Thoracic aorta (tissue), 2 donors: ENCODE measurements at regions not wholly inside any gene's neighbourhood (a gene's known extent, or its start where the extent isn't known, plus 50 kb on each side); places are given as distances from the start of the nearest gene placed in this dataset.

ENCODE experiments used
- ATAC-seq: fragments of 150-250 bp; one replicate; pipeline ENCODE4 v1.8.0; 2017; ENCODE audit warnings: low read depth; ENCODE audit not compliant: insufficient number of reproducible peaks, low FRiP score
- DNase-seq: peaks from one replicate; pipeline ENCODE4 v3.0.0-alpha.2; 2020; ENCODE audit warnings: low spot score
- H3K27ac ChIP-seq, 2 donors: fragments of 200-600 bp; sonication (generic); 1 replicate in 1 of 2; 2 replicates in 1 of 2; pipeline ENCODE4 v1.5.1; 2016; ENCODE audit warnings: mild to moderate bottlenecking in 2 of 2, moderate library complexity in 2 of 2
- H3K27me3 ChIP-seq: fragments of 200-600 bp; sonication (generic); replicated peaks from 2 replicates; pipeline ENCODE4 v1.6.0; 2016; ENCODE audit warnings: mild to moderate bottlenecking; ENCODE audit not compliant: insufficient read depth
- H3K36me3 ChIP-seq: fragments of 200-600 bp; sonication (generic); one replicate; pipeline ENCODE4 v1.5.1; 2016
- H3K4me1 ChIP-seq, 2 donors: fragments of 200-600 bp; sonication (generic); 1 replicate in 1 of 2; 2 replicates in 1 of 2; pipeline versions ENCODE4 v1.5.1 to v1.6.0; 2016; ENCODE audit warnings: low read depth in 2 of 2, mild to moderate bottlenecking in 1 of 2; ENCODE audit not compliant: control insufficient read depth in 1 of 2
- H3K4me3 ChIP-seq: fragments of 200-600 bp; sonication (generic); 2 replicates; pipeline ENCODE4 v1.5.1; 2016; ENCODE audit warnings: mild to moderate bottlenecking
- H3K9me3 ChIP-seq: fragments of 200-600 bp; sonication (generic); 2 replicates; pipeline ENCODE4 v1.5.1; 2016
- CTCF ChIP-seq: fragments of 200-600 bp; sonication (generic); IDR thresholded peaks from one replicate; pipeline ENCODE4 v1.5.1; 2019; ENCODE audit warnings: antibody characterized with exemption

GRCh38 chr6:140932909-140933308 lies 1199.8 kb upstream of the GJE1 start:
- no peak overlapping the region for H3K4me3 ChIP-seq
- H3K27ac ChIP-seq: no peak overlapping the region
- ATAC-seq (no peak), DNase-seq (no peak)
- H3K27me3 ChIP-seq: no peaks in the 10 kb centered on the region
- no peaks in the 10 kb centered on the region for H3K4me1 ChIP-seq
- H3K9me3 ChIP-seq: no peaks in the 10 kb centered on the region
- no peaks in the 10 kb centered on the region for H3K36me3 ChIP-seq
- no peak for TF ChIP-seq CTCF

GRCh38 chr6:140931581-140931980 lies 1201.1 kb upstream of the GJE1 start:
- no peaks in the 10 kb centered on the region for H3K27me3 ChIP-seq
- ATAC-seq (no peak), DNase-seq (no peak)
- no peak overlapping the region for H3K27ac ChIP-seq
- H3K4me3 ChIP-seq: no peak overlapping the region
- no peaks in the 10 kb centered on the region for H3K4me1 ChIP-seq
- no peaks in the 10 kb centered on the region for H3K36me3 ChIP-seq
- H3K9me3 ChIP-seq: no peaks in the 10 kb centered on the region
- no peak for TF ChIP-seq CTCF

GRCh38 chr6:140929121-140929520 lies 1203.6 kb upstream of the GJE1 start:
- ATAC-seq (no peak), DNase-seq (no peak)
- Histone ChIP-seq H3K36me3 (no peaks in the 10 kb centered on the region), H3K4me3 (no peak overlapping the region), H3K27me3 (no peaks in the 10 kb centered on the region), H3K4me1 (no peaks in the 10 kb centered on the region), H3K9me3 (no peaks in the 10 kb centered on the region), H3K27ac (no peak overlapping the region)
- no peak for TF ChIP-seq CTCF

GRCh38 chr6:140923048-140923447 lies 1209.7 kb upstream of the GJE1 start:
- Histone ChIP-seq H3K27ac (no peak overlapping the region), H3K27me3 (no peaks in the 10 kb centered on the region), H3K9me3 (no peaks in the 10 kb centered on the region), H3K4me1 (no peaks in the 10 kb centered on the region), H3K4me3 (no peak overlapping the region), H3K36me3 (no peaks in the 10 kb centered on the region)
- no peak for TF ChIP-seq CTCF
- DNase-seq (no peak), ATAC-seq (no peak)

GRCh38 chr6:140921366-140922226 lies 1211.1 kb upstream of the GJE1 start:
- Histone ChIP-seq H3K27ac (no peak overlapping the region), H3K4me1 (no peaks in the 10 kb centered on the region), H3K27me3 (no peaks in the 10 kb centered on the region), H3K4me3 (no peak overlapping the region), H3K36me3 (no peaks in the 10 kb centered on the region), H3K9me3 (no peaks in the 10 kb centered on the region)
- ATAC-seq (peak; percentile 82), DNase-seq (no peak)
- peak; percentile 38 for TF ChIP-seq CTCF
